Keratinocyte (primary cell): ENCODE measurements at regions not wholly inside any gene's neighbourhood (a gene's known extent, or its start where the extent isn't known, plus 50 kb on each side); places are given as distances from the start of the nearest gene placed in this dataset.

Experiments
- DNase-seq: peaks from one replicate; pipeline ENCODE4 v3.0.0-alpha.2; 2011; ENCODE audit warnings: low read depth, missing footprints, low spot score
- FAIRE-seq: peaks from 2 replicates; lab custom pipeline; 2011; peaks lifted over from hg19 to GRCh38; lab: Jason Lieb, UNC
- H2AFZ ChIP-seq: 2 replicates; pipeline ENCODE4 v1.6.0; 2012; ENCODE audit warnings: low read length, control low read depth, inconsistent platforms; ENCODE audit not compliant: control insufficient read depth
- H3K27ac ChIP-seq: 2 replicates; pipeline ENCODE4 v1.5.1; 2011; ENCODE audit warnings: low read length; ENCODE audit not compliant: control insufficient read depth, insufficient read depth
- H3K27me3 ChIP-seq: 3 replicates; pipeline ENCODE4 v1.6.0; 2011; ENCODE audit warnings: low read length; ENCODE audit not compliant: control insufficient read depth, insufficient read depth; ENCODE audit errors: extremely low read depth
- H3K36me3 ChIP-seq, 2 experiments: 2 replicates in 1 of 2; 3 replicates in 1 of 2; pipeline ENCODE4 v1.5.1; 2011; ENCODE audit warnings: low read length in 2 of 2, mild to moderate bottlenecking in 1 of 2; ENCODE audit not compliant: control insufficient read depth in 2 of 2, insufficient read depth in 2 of 2; ENCODE audit errors: extremely low read depth in 1 of 2
- H3K4me1 ChIP-seq: 3 replicates; pipeline ENCODE4 v1.5.1; 2011; ENCODE audit warnings: low read length; ENCODE audit not compliant: control insufficient read depth, insufficient read depth; ENCODE audit errors: extremely low read depth
- H3K4me2 ChIP-seq: 3 replicates; pipeline ENCODE4 v1.6.0; 2011; ENCODE audit warnings: low read depth, low read length; ENCODE audit not compliant: control insufficient read depth, insufficient read depth; ENCODE audit errors: extremely low read depth
- H3K4me3 ChIP-seq, 3 experiments: fragments of 200-600 bp in 1 of 3; sonication (generic) in 1 of 3; 2 replicates in 2 of 3; 3 replicates in 1 of 3; pipeline ENCODE4 v1.5.1; 2011 to 2016; ENCODE audit warnings: low read length in 3 of 3, mild to moderate bottlenecking in 3 of 3, control low read depth in 2 of 3, inconsistent platforms in 1 of 3, low read depth in 1 of 3, mixed read lengths in 1 of 3, mixed run types in 1 of 3, moderate library complexity in 1 of 3; ENCODE audit not compliant: control insufficient read depth in 2 of 3, insufficient read depth in 2 of 3; ENCODE audit errors: extremely low read depth in 1 of 3
- H3K79me2 ChIP-seq: 2 replicates; pipeline ENCODE4 v1.6.0; 2012; ENCODE audit warnings: low read length; ENCODE audit not compliant: control insufficient read depth, insufficient read depth
- H3K9ac ChIP-seq: 3 replicates; pipeline ENCODE4 v1.6.0; 2011; ENCODE audit warnings: low read length; ENCODE audit not compliant: control insufficient read depth, insufficient read depth; ENCODE audit errors: extremely low read depth
- H3K9me1 ChIP-seq: 3 replicates; pipeline ENCODE4 v1.6.0; 2011; ENCODE audit warnings: low read length; ENCODE audit not compliant: control insufficient read depth, insufficient read depth; ENCODE audit errors: extremely low read depth
- H3K9me3 ChIP-seq: 2 replicates; pipeline ENCODE4 v1.5.1; 2012; ENCODE audit warnings: low read depth, low read length; ENCODE audit not compliant: control insufficient read depth
- H4K20me1 ChIP-seq: 3 replicates; pipeline ENCODE4 v1.6.0; 2011; ENCODE audit warnings: low read length; ENCODE audit not compliant: control insufficient read depth, insufficient read depth; ENCODE audit errors: extremely low read depth
- EZH2 ChIP-seq: IDR thresholded peaks from one replicate; pipeline ENCODE4 v1.6.1; 2012; ENCODE audit warnings: inconsistent platforms, mild to moderate bottlenecking, low read length, moderate library complexity
- dilution Hi-C: fragments of 300-500 bp; cut with MboI; formaldehyde crosslinking; loops from one replicate; pipeline ENCODE4 v1.7.0; 2020; ENCODE audit warnings: low sequenced_read_pairs; ENCODE audit not compliant: extremely low pct_ligation_motif_present
- TF ChIP-seq, protein P1 (sequence below), 3 experiments: IDR thresholded peaks in 1 of 3; conservative IDR thresholded peaks in 1 of 3; optimal IDR thresholded peaks in 1 of 3; 2 replicates in 2 of 3; 3 replicates in 1 of 3; pipeline versions ENCODE3 to v1.5.1; 2011; ENCODE audit warnings: low read length in 3 of 3, mild to moderate bottlenecking in 3 of 3, moderate library complexity in 2 of 3, control low read depth in 1 of 3, inconsistent platforms in 1 of 3; ENCODE audit not compliant: insufficient read depth in 2 of 3; ENCODE audit errors: extremely low read depth in 1 of 3

DNA sequence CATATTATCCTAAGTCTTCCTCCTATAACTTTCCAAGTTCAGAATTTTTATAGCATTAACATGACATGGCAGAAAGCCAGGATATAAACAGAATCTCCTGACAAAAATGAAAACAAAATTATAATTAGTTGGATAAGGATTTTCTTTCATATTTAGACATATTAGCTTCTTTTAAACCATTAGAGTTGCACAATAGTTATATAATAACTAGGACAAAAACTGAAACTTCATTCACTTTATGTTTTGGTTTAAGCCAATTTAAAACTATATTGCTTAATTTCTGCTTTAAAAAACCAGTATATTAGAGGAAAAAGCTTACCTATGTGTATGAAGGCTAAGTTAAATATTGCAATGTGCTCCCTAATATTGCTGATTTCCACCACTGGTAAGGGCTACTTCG lies 254.8 kb downstream of the GPD2 start:
- Histone ChIP-seq H3K9me3 (no peaks in the 10 kb centered on the region), H3K36me3 (no peaks in the 10 kb centered on the region), H3K79me2 (no peaks in the 10 kb centered on the region), H3K27ac (no peak overlapping the region), H3K4me2 (no peak overlapping the region), H3K4me1 (no peaks in the 10 kb centered on the region), H3K4me3 (no peak overlapping the region), H4K20me1 (no peaks in the 10 kb centered on the region), H3K9me1 (no peaks in the 10 kb centered on the region), H2AFZ (no peak overlapping the region), H3K9ac (no peak overlapping the region), H3K27me3 (no peaks in the 10 kb centered on the region)
- dilution Hi-C loops, result no loop called here
- FAIRE-seq (no peak), DNase-seq (no peak)
- no peak for TF ChIP-seq EZH2
- TF ChIP-seq, protein P1, sequence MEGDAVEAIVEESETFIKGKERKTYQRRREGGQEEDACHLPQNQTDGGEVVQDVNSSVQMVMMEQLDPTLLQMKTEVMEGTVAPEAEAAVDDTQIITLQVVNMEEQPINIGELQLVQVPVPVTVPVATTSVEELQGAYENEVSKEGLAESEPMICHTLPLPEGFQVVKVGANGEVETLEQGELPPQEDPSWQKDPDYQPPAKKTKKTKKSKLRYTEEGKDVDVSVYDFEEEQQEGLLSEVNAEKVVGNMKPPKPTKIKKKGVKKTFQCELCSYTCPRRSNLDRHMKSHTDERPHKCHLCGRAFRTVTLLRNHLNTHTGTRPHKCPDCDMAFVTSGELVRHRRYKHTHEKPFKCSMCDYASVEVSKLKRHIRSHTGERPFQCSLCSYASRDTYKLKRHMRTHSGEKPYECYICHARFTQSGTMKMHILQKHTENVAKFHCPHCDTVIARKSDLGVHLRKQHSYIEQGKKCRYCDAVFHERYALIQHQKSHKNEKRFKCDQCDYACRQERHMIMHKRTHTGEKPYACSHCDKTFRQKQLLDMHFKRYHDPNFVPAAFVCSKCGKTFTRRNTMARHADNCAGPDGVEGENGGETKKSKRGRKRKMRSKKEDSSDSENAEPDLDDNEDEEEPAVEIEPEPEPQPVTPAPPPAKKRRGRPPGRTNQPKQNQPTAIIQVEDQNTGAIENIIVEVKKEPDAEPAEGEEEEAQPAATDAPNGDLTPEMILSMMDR (optimal IDR thresholded peaks at IDR 0.05 in 1 of 3, IDR thresholded peaks at IDR 0.05 in 1 of 3, conservative IDR thresholded peaks at IDR 0.05 in 1 of 3; ENCODE audit: extremely low read depth in 1 of 3, insufficient read depth in 2 of 3, low read length in 3 of 3), result no peak

DNA sequence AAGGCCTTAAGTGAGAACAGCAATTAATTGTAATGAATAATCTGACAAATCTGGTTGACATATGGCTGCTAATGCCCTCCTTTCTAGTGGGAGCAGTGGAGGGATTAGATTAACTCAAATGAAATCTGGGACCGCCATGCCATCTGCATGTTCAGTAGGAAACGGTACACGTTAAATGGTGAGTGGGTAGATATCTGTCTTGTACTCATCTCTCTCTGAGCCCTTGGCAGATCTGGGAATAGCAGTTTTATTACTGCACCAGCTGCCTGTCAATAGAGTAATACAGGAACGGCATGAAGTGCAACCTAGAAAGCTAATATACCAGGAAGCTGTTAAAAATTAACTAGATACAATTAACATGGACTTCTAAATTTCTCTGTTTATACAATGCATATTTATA lies 258.8 kb downstream of the GPD2 start:
- H3K79me2 ChIP-seq, result no peaks in the 10 kb centered on the region

More for the DNA sequence above, 258.8 kb downstream of the GPD2 start:
- Histone ChIP-seq H3K27ac (no peak overlapping the region), H3K36me3 (no peaks in the 10 kb centered on the region), H3K4me1 (no peaks in the 10 kb centered on the region), H3K9ac (no peak overlapping the region), H4K20me1 (no peaks in the 10 kb centered on the region), H2AFZ (no peak overlapping the region), H3K9me1 (no peaks in the 10 kb centered on the region), H3K27me3 (no peaks in the 10 kb centered on the region), H3K4me3 (no peak overlapping the region), H3K9me3 (no peaks in the 10 kb centered on the region), H3K4me2 (no peak overlapping the region)
- FAIRE-seq (no peak), DNase-seq (no peak)
- dilution Hi-C loops, result no loop called here
- no peak for TF ChIP-seq EZH2
- TF ChIP-seq, protein P1 (optimal IDR thresholded peaks at IDR 0.05 in 1 of 3, IDR thresholded peaks at IDR 0.05 in 1 of 3, conservative IDR thresholded peaks at IDR 0.05 in 1 of 3; ENCODE audit: extremely low read depth in 1 of 3, insufficient read depth in 2 of 3, low read length in 3 of 3), result no peak
